Urinary bladder (tissue), 3 donors: ENCODE measurements at regions not wholly inside any gene's neighbourhood (a gene's known extent, or its start where the extent isn't known, plus 50 kb on each side); places are given as distances from the start of the nearest gene placed in this dataset.

ENCODE experiments used
- DNase-seq: peaks from one replicate; pipeline ENCODE4 v3.0.0-alpha.2; 2015; ENCODE audit errors: extremely low spot score
- H3K27ac ChIP-seq: one replicate; pipeline ENCODE4 v1.5.1; 2013; ENCODE audit warnings: low read depth, mild to moderate bottlenecking, moderate library complexity
- H3K36me3 ChIP-seq: one replicate; pipeline ENCODE4 v1.6.1; 2013; ENCODE audit warnings: mild to moderate bottlenecking, moderate library complexity; ENCODE audit not compliant: insufficient read depth
- H3K4me1 ChIP-seq: one replicate; pipeline ENCODE4 v1.6.1; 2013; ENCODE audit warnings: mild to moderate bottlenecking, moderate library complexity; ENCODE audit not compliant: insufficient read depth
- H3K4me3 ChIP-seq: one replicate; pipeline ENCODE4 v1.5.1; 2013; ENCODE audit warnings: low read depth, low read length
- WGBS: extraction: QIAGEN DNeasy Blood & Tissue Kit; methylation state at CpG from one replicate; pipeline ENCODE4 v1.1.7; 2013; 5-methylcytosine and 5-hydroxymethylcytosine counted together
- donor health status: healthy with polysubstance abuse.
- donor health status: healthy.

DNA sequence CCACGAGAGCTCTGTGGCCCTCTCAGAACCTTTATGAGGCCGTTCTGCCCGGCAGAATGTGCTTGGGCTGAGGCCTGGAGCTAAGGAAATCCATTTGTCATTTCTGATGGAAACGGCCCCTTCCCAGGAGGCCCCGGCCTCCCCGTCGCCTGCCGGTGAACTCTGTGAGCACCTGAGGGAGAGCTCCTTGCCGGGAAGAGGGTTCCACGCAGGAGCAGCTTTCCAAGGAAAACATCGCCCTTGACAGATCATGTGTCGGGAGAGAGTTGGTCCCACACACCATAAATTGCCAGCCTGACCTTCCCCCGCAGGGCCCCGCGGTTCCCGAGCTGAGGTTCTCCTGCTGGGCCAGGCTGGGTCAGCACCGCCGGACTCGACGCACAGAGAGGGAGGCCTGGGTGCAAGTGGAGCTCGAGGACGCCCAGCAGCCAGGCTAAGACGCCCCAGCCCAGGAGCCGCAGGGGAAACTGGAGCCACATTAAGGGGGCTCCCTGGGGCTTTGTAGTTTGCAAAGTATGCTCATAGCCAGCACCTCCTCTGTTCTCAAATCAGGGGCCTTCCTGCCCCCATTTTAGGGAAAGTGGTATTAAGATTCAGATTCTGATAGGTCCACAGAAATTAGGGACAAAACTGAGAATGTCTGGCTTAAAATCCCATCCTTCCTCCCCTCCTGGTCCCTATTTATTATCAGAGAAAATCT is 239.5 kb downstream of the FOXD2 start:
- 82% methylated on average over 24 of the region's 24 CpGs for WGBS
- Histone ChIP-seq H3K4me3 (no peak overlapping the region), H3K27ac (no peak overlapping the region), H3K36me3 (no peaks in the 10 kb centered on the region), H3K4me1 (no peaks in the 10 kb centered on the region)
- no peak for DNase-seq

DNA sequence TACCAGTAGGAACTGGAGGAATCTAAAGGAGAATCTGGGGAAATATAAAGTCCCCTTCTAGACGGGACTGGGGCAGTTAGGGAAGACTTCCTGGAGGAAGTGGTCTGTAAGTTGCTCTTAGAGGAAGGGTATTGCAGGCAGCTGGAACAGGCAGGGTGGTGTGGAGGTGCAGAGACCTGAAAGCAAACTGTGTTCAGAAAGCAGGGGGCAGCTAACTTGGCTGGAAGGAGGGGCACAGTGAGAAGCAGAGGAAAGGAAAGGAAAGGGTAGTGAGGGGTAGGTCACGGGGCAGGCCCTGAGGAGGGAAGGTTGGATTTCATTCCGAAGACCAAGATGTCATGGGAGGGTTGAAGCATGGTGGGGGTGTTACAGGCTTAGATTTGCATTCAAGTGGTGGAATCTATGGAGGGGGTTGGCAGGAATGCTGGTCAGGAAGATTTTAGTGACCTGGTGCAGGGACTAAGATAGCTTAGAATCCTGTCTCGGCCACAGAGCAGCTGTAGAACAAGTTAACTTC is 240.7 kb downstream of the FOXD2 start:
- H3K4me1 ChIP-seq, result no peaks in the 10 kb centered on the region
- H3K27ac ChIP-seq, result no peak overlapping the region
- WGBS, result 87% methylated on average over 4 of the region's 4 CpGs
- DNase-seq, result no peak
- H3K4me3 ChIP-seq, result no peak overlapping the region
- no peaks in the 10 kb centered on the region for H3K36me3 ChIP-seq

DNA sequence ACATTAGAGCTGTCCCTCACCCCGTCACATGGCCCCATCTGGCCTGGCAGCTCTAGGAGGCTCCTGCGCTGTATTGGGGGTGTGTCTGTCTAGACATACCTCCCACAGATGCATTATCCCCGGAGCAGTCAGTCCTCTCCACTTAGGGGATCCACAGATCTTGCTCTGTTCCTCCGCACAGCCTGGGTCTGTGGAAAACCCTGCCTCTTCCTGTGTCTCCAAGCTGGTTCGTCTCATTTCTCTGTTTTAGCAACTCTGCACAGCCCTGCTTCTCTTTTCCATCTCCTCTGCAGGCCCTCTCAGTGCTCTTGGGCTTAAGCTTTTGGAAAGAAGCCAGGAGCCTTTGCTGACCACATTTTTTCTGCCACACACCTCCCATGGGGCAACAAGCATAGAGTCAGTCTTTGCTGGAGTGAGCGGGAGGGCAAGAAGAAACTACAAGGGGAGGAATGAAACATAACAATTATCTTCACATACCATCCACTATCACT is 241.5 kb downstream of the FOXD2 start:
- no peak overlapping the region for H3K4me3 ChIP-seq
- no peaks in the 10 kb centered on the region for H3K36me3 ChIP-seq
- WGBS, result 70% methylated on average over 6 of the region's 6 CpGs
- no peak for DNase-seq
- no peak overlapping the region for H3K27ac ChIP-seq
- no peaks in the 10 kb centered on the region for H3K4me1 ChIP-seq

DNA sequence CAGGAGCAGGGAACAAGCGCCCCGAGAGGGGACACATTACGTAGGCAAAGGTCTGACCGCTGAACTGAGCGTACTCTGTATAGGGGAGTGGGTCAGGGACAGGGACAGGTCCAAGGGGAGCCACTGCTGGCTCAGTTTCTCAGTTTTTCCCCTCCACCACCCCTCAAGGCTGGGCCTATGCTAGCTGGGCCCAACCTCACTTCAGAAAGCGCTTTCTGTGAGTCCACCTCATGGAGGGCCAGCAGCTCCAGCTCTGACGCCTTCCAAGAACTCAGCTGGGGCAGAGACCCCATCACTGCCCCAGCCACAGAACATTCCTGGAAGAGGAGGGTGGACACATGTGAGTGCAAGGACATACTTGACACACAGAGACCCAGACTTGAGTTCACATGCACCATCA is 242.0 kb downstream of the FOXD2 start:
- Histone ChIP-seq H3K36me3 (no peaks in the 10 kb centered on the region), H3K4me3 (no peak overlapping the region), H3K27ac (no peak overlapping the region), H3K4me1 (no peaks in the 10 kb centered on the region)
- no peak for DNase-seq
- WGBS, result 96% methylated on average over 7 of the region's 7 CpGs

DNA sequence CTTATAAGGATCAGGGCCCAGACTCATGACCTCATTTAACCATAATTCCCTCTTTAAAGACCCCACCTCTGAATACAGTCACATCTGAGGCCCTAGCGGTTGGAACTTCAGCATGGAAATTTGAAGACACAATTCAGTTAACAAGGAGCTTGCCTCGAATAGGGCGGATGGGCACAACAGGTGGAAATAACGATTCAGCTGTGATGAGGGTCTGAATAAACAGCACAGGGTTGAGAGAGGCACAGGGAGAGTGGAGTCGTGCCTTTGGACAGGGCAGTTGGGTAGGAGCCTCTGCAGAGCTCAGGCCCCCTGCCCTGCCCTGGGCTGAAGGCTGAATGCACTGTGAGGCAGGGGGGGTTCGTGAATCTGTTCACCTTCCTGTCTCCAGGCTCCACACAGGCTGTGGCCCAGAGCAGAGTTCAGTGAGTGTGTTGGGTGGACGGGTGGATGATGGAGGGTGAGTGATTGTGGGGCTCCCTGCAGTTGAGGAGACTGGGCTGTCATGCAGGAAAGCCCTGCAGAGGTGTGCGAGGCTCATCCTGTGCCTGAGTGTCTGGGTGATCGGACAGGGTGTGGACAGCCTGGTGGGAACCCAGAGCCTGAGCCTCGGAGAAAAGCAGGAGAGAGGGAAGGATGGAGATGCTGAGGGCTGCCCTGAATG is 243.1 kb downstream of the FOXD2 start:
- 88% methylated on average over 10 of the region's 10 CpGs for WGBS

DNA sequence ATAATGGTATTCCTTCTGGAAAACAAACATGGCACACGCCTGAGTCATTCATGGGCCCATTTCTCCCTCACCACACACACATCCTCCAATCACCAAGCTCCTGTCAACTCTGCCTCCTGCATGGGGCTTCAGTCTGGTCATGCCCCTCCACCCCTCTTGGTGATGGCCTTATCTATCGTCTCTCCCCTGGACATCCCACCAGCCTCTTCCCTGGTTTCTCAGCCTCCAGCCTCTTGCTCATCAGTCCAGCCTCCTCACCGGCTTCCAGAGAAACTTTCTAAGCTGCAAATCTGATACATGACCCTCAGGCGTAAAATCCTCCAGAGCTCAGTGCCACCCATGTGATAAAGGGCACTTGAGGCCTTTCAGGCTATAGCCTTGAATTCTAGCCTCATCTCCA is 243.9 kb downstream of the FOXD2 start:
- Histone ChIP-seq H3K4me3 (no peak overlapping the region), H3K27ac (no peak overlapping the region), H3K4me1 (no peaks in the 10 kb centered on the region), H3K36me3 (no peaks in the 10 kb centered on the region)
- WGBS, result 98% methylated on average over 4 of the region's 4 CpGs
- DNase-seq, result no peak

More for the DNA sequence above, 243.1 kb downstream of the FOXD2 start:
- no peak overlapping the region for H3K27ac ChIP-seq
- no peak overlapping the region for H3K4me3 ChIP-seq
- no peaks in the 10 kb centered on the region for H3K4me1 ChIP-seq
- no peak for DNase-seq
- no peaks in the 10 kb centered on the region for H3K36me3 ChIP-seq

DNA sequence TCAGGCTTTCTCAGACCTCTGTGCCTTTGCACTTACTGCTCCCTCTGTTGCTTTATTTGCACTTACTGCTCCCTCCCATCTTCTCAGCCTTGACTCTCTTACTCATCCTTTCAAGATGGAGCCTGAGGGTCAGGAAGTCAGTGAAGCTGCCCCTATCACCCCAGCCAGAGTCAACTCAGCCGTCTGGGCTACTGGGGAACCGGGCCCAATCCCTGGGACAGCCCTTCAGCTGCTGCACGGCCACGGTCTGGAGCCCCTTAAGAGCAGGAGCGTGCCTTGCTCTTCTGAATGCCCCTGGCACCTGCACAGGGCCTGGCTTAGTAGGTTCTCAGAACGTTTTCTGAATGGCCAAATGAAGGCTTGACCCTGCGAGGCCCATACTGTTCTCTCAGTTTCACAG is 244.4 kb downstream of the FOXD2 start:
- DNase-seq, result no peak
- WGBS, result 83% methylated on average over 7 of the region's 7 CpGs

DNA sequence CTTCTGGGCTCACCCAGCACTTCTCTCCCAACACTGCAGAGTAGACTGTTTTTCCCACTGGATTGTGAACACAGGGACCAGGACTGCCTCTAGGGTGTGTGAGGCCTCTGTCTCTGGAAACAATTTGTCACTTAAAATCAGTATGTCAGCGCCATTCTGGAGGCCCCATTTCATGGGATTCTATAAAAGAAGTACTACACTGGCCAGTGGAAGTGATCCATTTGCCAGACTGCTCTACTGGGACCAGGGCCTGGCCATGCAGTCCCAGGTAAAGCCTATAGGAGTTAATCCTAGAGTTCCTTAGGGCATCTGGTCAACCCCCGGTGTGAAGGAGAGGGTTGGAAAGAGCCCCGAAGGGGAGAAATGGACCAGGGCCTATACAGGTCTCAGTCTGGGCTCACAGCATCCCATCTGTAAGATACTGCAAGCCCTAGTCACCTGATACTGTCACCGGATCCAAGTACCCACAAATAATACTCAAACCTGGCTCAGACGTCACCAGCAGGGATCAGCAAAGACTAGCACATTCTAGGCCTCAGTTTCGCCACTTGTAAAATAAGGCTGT is 245.0 kb downstream of the FOXD2 start:
- no peak overlapping the region for H3K27ac ChIP-seq
- H3K4me3 ChIP-seq, result no peak overlapping the region
- no peaks in the 10 kb centered on the region for H3K36me3 ChIP-seq
- 95% methylated on average over 6 of the region's 6 CpGs for WGBS
- H3K4me1 ChIP-seq, result no peaks in the 10 kb centered on the region
- no peak for DNase-seq

More for the DNA sequence above, 244.4 kb downstream of the FOXD2 start:
- H3K27ac ChIP-seq, result no peak overlapping the region
- H3K36me3 ChIP-seq, result no peaks in the 10 kb centered on the region
- no peaks in the 10 kb centered on the region for H3K4me1 ChIP-seq
- H3K4me3 ChIP-seq, result no peak overlapping the region

DNA sequence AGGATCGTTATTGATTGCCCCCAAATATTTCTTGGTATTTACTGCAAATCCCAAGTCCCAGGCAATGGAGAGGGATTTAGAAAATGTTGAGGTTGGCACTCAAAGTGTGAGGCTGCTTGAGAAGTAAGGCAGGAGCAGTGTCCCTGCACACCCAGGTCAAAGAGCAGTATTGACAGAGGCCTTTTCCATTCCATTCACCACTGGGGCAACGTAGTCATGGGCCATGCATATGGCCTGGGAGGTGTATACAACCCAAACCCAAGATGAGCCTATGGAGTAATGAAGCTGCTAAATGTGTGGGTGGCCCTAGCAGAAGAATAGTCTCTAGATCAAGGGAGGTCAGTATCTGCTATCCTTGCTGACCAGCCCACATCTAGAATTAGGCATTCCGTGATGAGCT is 245.6 kb downstream of the FOXD2 start:
- no peak for DNase-seq
- 95% methylated on average over 3 of the region's 3 CpGs for WGBS
- H3K4me3 ChIP-seq, result no peak overlapping the region
- no peak overlapping the region for H3K27ac ChIP-seq
- H3K36me3 ChIP-seq, result no peaks in the 10 kb centered on the region
- no peaks in the 10 kb centered on the region for H3K4me1 ChIP-seq

DNA sequence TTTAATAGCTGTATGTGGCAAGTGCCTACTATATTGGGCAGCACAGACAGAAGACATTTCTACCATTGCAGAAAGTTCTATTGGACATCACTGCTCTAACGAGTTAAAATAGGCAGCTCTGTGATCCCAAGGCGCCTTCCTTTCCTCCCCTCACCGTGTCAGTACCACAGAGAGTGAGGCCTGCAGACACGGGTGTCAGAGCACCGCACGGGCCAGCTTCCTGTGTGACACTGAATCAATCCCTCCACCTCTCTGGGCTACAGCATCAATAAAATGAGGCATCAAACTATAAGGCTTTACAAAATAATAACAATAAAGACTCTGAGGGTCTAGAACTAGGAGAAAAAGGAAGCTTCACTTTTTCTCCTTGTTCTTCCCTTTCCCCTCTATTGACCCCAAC is 246.7 kb downstream of the FOXD2 start:
- no peak for DNase-seq
- Histone ChIP-seq H3K4me1 (no peaks in the 10 kb centered on the region), H3K4me3 (no peak overlapping the region), H3K27ac (no peak overlapping the region), H3K36me3 (no peaks in the 10 kb centered on the region)
- 79% methylated on average over 6 of the region's 6 CpGs for WGBS

DNA sequence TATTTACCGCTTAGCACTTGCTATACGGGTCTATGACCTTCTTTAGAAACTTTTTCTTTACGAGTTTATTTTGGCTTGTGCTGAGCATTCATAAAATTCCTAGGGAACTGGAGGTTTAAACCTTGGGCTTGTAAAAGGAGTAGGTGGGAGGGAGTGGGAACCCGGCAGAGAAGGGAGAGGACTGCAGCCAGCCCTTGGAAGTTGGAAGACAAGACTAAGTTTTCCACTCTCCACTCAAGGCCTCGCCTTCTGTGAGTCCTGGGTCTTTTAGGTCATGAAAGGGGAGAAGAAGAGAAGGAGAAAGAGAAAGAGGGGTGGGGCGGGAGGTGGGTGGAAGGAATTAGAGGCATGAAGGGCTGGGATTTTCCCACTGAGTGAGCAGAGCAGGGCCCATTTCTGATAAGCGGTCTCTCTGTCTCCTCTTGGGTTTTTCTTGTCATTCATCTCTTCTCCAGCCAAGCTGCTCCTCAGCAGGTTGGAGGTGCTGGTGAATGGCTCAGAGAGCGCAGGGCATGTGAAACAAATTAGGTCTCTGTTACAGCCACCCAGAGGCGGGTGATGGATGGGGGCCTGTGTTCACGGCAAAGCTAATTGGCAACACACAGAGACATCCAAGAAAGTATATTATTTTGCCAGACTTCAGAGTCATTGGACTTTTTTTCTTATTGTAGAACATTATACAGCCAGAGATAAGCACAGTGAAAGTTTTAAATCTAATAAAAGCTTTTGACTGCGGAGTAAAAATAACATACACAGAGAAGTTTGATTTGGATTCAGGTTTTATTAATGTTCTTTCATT is 247.3 kb downstream of the FOXD2 start:
- Histone ChIP-seq H3K4me1 (no peaks in the 10 kb centered on the region), H3K27ac (no peak overlapping the region), H3K36me3 (no peaks in the 10 kb centered on the region), H3K4me3 (no peak overlapping the region)
- WGBS, result 42% methylated on average over 11 of the region's 11 CpGs
- DNase-seq, result peak; percentile 58

DNA sequence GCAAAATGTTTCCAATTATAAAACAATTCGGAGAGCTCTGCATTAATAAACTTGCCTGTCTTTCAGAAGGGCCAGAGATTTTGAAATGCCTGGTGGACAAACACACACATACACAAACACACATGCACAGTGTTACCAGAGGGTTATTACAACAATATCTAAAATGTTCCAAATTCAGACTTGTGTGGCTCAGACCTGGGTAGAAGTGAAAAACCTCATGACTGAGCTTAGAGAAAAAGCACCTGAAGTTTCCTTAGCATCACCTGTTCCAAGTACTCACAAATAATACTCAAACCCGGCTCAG is 247.9 kb downstream of the FOXD2 start:
- H3K36me3 ChIP-seq, result no peaks in the 10 kb centered on the region
- H3K27ac ChIP-seq, result no peak overlapping the region
- no peak overlapping the region for H3K4me3 ChIP-seq
- H3K4me1 ChIP-seq, result no peaks in the 10 kb centered on the region
- WGBS, result 70% methylated on average over 2 of the region's 2 CpGs
- DNase-seq, result no peak

DNA sequence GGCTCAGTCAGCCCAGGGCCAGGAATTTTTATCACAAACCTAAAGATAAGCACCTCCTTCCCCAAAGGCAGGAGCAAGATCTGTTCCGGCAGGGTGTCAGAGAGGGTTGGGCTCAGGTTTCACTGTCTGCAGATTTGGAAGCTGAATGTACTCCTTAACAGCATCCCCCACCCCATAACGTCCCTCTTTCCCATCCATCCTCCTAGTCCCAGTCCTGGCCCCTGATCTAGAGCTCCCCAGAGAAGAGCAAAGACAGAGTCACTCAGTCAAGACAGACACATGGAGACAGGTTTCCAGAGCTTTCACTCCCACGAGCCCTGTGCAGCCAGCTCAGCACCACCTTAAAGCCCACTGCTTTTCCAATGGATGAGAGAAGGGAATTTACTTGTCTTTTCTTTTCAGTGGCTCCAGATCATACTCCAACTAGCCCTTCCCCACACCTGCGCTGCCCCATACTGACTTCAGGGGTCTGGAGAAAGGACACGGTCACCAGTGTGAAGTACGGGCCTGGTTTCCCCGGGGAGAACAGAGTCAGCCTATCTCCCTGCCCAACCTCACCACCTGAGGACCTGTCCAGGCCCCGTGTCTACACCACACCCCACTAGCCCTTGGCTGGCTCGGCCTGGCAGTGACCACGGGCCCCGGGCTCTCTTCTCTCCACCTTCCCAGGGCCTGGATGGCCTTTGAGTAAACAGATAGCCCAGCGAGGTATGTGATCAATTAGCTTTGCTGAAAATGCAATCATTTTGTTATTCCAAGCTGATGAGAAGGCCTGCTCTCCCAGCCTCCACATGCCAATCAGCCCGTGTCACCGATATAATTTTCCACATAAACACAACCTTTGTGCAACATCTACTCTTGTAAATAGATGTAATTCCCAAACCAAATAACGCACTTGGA is 249.1 kb downstream of the FOXD2 start:
- no peaks in the 10 kb centered on the region for H3K36me3 ChIP-seq
- WGBS, result 88% methylated on average over 15 of the region's 15 CpGs
- no peak for DNase-seq
- no peak overlapping the region for H3K27ac ChIP-seq
- no peaks in the 10 kb centered on the region for H3K4me1 ChIP-seq
- H3K4me3 ChIP-seq, result no peak overlapping the region
